Osteoblast (primary cell): ENCODE measurements at regions not wholly inside any gene's neighbourhood (a gene's known extent, or its start where the extent isn't known, plus 50 kb on each side); places are given as distances from the start of the nearest gene placed in this dataset. TPM values are rescaled to one million over a fixed set of nuclear protein-coding genes. Genes with fewer than 3 reads are reported as not detected.

Source experiments
- DNase-seq: peaks from one replicate; pipeline ENCODE4 v3.0.0; 2011; ENCODE audit warnings: low spot score, mixed read lengths; ENCODE audit not compliant: insufficient read length; ENCODE audit errors: missing footprints
- H2AFZ ChIP-seq: 2 replicates; pipeline ENCODE4 v1.6.0; 2011; ENCODE audit warnings: mild to moderate bottlenecking, low read length
- H3K27ac ChIP-seq: 2 replicates; pipeline ENCODE4 v1.5.1; 2011; ENCODE audit warnings: mild to moderate bottlenecking, low read depth, low read length, moderate library complexity
- H3K27me3 ChIP-seq: 2 replicates; pipeline ENCODE4 v1.6.0; 2012; ENCODE audit warnings: mild to moderate bottlenecking, control low read depth, inconsistent platforms, low read length, moderate library complexity; ENCODE audit not compliant: insufficient read depth
- H3K36me3 ChIP-seq: 2 replicates; pipeline ENCODE4 v1.5.1; 2011; ENCODE audit warnings: mild to moderate bottlenecking, low read length, control low read depth, moderate library complexity; ENCODE audit not compliant: insufficient read depth
- H3K4me1 ChIP-seq: 2 replicates; pipeline ENCODE4 v1.5.1; 2011; ENCODE audit warnings: mild to moderate bottlenecking, low read length, control low read depth, moderate library complexity; ENCODE audit not compliant: insufficient read depth
- H3K4me2 ChIP-seq: 2 replicates; pipeline ENCODE4 v1.6.0; 2011; ENCODE audit warnings: mild to moderate bottlenecking, low read length; ENCODE audit not compliant: insufficient read depth
- H3K4me3 ChIP-seq: fragments of 200-600 bp; sonication (generic); 3 replicates; pipeline ENCODE4 v1.5.1; 2012; ENCODE audit warnings: mild to moderate bottlenecking, low read length, inconsistent platforms; ENCODE audit not compliant: insufficient read depth
- H3K79me2 ChIP-seq: 2 replicates; pipeline ENCODE4 v1.6.0; 2012; ENCODE audit warnings: mild to moderate bottlenecking, low read length, control low read depth, inconsistent platforms; ENCODE audit not compliant: insufficient read depth
- H3K9me3 ChIP-seq: 2 replicates; pipeline ENCODE4 v1.5.1; 2011; ENCODE audit warnings: low read depth, low read length, control low read depth
- H4K20me1 ChIP-seq: 2 replicates; pipeline ENCODE4 v1.6.0; 2012; ENCODE audit warnings: mild to moderate bottlenecking, low read length, control low read depth; ENCODE audit not compliant: insufficient read depth
- CTCF ChIP-seq: IDR thresholded peaks from 2 replicates; pipeline ENCODE4 v1.5.1; 2011; ENCODE audit warnings: mild to moderate bottlenecking, low read depth, low read length, moderate library complexity; ENCODE audit errors: extremely low read depth
- small RNA-seq: library from RNA; depleted of rRNA; stranded (forward); fragments of <200 nt; gene quantifications from one replicate; pipeline ENCODE3, GENCODE V24; 2012

GRCh38 chr9:101791533-101791932 lies 53.1 kb upstream of the GRIN3A start:
- Histone ChIP-seq H3K36me3 (no peaks in the 10 kb centered on the region), H3K9me3 (no peaks in the 10 kb centered on the region), H3K27ac (no peak overlapping the region), H3K4me3 (no peak overlapping the region), H3K4me2 (no peak overlapping the region), H2AFZ (no peak overlapping the region), H4K20me1 (no peaks in the 10 kb centered on the region), H3K79me2 (no peaks in the 10 kb centered on the region), H3K4me1 (no peaks in the 10 kb centered on the region), H3K27me3 (no peaks in the 10 kb centered on the region)
- no peak for TF ChIP-seq CTCF
- no peak for DNase-seq

Small RNAs in the stretch of these regions (small RNA-seq; reads per million reads assigned to genes)
- not detected for gene RNU6-329P
